Activated T-helper 17 cell treated with anti-CD3 and anti-CD28 coated beads, Interleukin-2, amount 50 U/mL, for 72 hours (primary cell): ENCODE measurements at regions not wholly inside any gene's neighbourhood (a gene's known extent, or its start where the extent isn't known, plus 50 kb on each side); places are given as distances from the start of the nearest gene placed in this dataset.

Source experiments
- ATAC-seq: fragments of 150-1000 bp; cut with Tn5 transposase; replicated peaks from 2 replicates; pipeline ENCODE4 v1.10.0; 2021; ENCODE audit warnings: mild to moderate bottlenecking, moderate library complexity
- H3K27ac Mint-ChIP-seq: one replicate; pipeline ENCODE4 v1.8.0; 2022; ENCODE audit warnings: mixed read lengths
- H3K27me3 Mint-ChIP-seq: one replicate; pipeline ENCODE4 v1.8.0; 2022; ENCODE audit warnings: mixed read lengths
- H3K36me3 Mint-ChIP-seq: one replicate; pipeline ENCODE4 v1.8.0; 2022; ENCODE audit warnings: low read depth, mild to moderate bottlenecking, mixed read lengths
- H3K4me1 Mint-ChIP-seq: one replicate; pipeline ENCODE4 v1.8.0; 2022; ENCODE audit warnings: mixed read lengths
- H3K4me3 Mint-ChIP-seq: one replicate; pipeline ENCODE4 v1.8.0; 2022; ENCODE audit warnings: mild to moderate bottlenecking, mixed read lengths
- H3K9me3 Mint-ChIP-seq: one replicate; pipeline ENCODE4 v1.8.0; 2022; ENCODE audit warnings: mixed read lengths

DNA sequence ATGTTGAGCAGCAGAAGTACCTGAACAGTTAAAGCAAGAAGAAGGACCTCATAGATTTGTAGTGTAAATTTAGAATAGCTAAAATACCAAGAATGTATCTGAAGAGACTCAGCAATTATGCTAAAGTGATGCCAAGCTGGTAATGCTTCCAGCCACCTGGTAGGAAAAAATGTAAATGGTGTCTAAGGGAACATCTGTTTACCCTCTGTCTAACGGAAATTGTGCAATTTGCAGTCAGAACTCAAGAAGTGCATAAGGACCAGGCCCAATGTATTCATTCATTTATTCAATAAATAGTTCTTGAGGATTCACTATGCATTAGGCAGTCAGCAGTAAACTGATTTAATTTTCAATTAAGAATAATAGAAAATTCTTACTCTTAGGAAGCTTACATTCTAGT lies 116.0 kb upstream of the ADGRL4 start:
- H3K9me3 Mint-ChIP-seq, result no peaks in the 10 kb centered on the region
- H3K4me3 Mint-ChIP-seq, result no peak overlapping the region
- H3K4me1 Mint-ChIP-seq, result no peaks in the 10 kb centered on the region
- no peak for ATAC-seq
- H3K27ac Mint-ChIP-seq, result no peak overlapping the region
- H3K27me3 Mint-ChIP-seq, result no peaks in the 10 kb centered on the region
- no peaks in the 10 kb centered on the region for H3K36me3 Mint-ChIP-seq

DNA sequence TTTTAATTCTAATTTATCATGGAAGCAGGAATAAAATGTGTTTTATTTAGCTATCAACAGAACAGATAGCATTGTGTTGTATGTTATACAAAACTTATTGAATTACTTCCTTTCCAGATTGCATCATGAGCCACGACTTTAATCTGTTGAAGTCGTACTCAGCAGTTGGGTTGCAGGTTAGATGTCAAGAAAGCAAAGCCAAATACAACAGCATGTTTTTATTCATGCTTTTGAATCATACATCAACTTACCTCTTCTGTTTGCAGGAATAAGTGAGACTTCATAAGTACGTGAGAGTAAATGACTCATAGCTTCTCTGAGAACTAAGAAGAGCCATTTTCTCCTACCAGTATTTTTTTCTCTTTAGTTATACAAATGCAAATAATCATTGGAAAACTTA lies 110.8 kb upstream of the ADGRL4 start:
- no peak for ATAC-seq
- no peak overlapping the region for H3K27ac Mint-ChIP-seq
- H3K9me3 Mint-ChIP-seq, result no peaks in the 10 kb centered on the region
- H3K27me3 Mint-ChIP-seq, result no peaks in the 10 kb centered on the region
- no peaks in the 10 kb centered on the region for H3K4me1 Mint-ChIP-seq
- no peaks in the 10 kb centered on the region for H3K36me3 Mint-ChIP-seq
- H3K4me3 Mint-ChIP-seq, result no peak overlapping the region

DNA sequence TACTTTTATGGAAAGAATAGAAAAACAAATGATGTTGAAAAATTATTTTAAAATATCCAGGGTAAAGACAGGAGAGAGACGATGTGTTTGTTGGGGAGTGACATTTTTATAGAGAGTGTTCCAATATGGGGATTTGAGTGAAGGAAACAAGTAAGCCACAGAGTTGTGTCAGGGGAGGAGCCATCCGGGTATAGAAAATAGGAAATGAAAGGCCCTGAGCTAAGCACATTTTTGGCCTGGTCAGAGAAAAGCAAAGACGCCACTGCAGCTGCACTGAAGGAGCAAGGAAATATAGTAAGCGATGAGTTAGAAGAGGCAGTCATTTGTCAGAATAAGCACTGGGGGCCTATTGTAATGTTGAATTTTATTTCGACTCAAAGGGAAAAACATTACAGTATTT lies 107.3 kb upstream of the ADGRL4 start:
- H3K27ac Mint-ChIP-seq, result no peak overlapping the region
- no peak for ATAC-seq
- H3K36me3 Mint-ChIP-seq, result no peaks in the 10 kb centered on the region
- H3K9me3 Mint-ChIP-seq, result no peaks in the 10 kb centered on the region
- H3K4me1 Mint-ChIP-seq, result no peaks in the 10 kb centered on the region
- H3K27me3 Mint-ChIP-seq, result no peaks in the 10 kb centered on the region
- no peak overlapping the region for H3K4me3 Mint-ChIP-seq

DNA sequence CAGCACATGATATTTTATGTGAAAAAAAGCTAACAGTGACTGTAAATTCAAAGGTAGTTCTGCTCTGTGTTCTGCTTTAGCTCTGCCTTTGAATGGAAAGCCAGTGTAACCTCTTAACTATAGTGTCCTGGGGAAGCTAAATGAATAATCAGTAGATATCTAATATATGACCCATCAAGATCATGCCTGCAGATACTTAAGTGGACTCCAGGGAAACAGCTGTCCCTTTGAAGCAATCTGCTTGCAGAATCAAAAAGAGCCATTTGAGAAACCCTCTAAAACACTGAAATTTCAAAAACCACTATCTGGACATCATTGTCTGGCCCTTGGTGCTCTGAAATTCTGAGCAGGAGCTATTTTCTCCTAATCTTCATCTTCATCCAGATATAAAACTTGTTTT lies 104.2 kb upstream of the ADGRL4 start:
- Mint-ChIP-seq H3K27ac (no peak overlapping the region), H3K36me3 (no peaks in the 10 kb centered on the region), H3K4me3 (no peak overlapping the region), H3K27me3 (no peaks in the 10 kb centered on the region), H3K4me1 (no peaks in the 10 kb centered on the region), H3K9me3 (peaks cover 11% of the 10 kb centered on the region)
- no peak for ATAC-seq

DNA sequence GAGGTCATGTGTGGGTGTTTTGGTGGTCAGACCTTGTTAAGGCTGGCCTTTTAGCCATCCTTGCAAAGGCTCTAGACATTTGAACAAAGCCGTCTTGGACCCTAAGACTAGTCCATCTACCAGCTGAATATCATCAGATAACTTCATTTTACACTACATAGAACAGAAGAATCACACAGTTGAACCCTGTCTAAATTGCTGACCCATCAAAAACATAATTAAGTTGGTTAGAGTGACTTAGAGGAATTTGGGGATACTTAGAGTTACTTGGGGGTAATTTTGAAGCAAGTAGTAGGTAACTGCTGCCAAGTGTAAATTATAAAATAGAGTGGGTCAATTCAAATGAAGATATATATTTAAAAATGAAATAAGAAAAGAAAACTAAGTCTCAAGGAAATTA lies 102.9 kb upstream of the ADGRL4 start:
- no peaks in the 10 kb centered on the region for H3K36me3 Mint-ChIP-seq
- no peak overlapping the region for H3K4me3 Mint-ChIP-seq
- no peak for ATAC-seq
- no peaks in the 10 kb centered on the region for H3K4me1 Mint-ChIP-seq
- H3K9me3 Mint-ChIP-seq, result peaks cover 16% of the 10 kb centered on the region
- no peaks in the 10 kb centered on the region for H3K27me3 Mint-ChIP-seq
- no peak overlapping the region for H3K27ac Mint-ChIP-seq

DNA sequence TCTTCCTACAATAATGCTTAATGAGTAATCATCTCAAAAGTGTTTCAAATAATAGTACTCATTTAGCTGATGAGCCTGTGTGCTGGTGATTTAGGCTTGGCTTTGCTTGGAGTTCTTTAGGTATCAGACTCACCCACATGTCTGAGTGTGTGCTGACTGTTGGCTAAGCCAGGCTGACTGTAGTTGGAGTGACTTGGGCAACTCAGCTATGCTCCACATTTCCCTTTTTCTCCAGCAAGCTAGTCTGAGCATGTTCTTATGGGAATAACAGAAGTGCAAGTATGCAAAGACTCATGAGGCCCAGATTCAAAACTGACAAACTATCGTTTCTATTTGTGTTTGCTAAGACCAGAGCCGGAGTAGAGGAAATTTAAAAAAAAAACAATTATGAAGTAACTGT lies 99.0 kb upstream of the ADGRL4 start:
- H3K27ac Mint-ChIP-seq, result no peak overlapping the region
- H3K36me3 Mint-ChIP-seq, result no peaks in the 10 kb centered on the region
- no peak for ATAC-seq
- H3K4me1 Mint-ChIP-seq, result no peaks in the 10 kb centered on the region
- no peak overlapping the region for H3K4me3 Mint-ChIP-seq
- peaks cover 16% of the 10 kb centered on the region for H3K9me3 Mint-ChIP-seq
- no peaks in the 10 kb centered on the region for H3K27me3 Mint-ChIP-seq

DNA sequence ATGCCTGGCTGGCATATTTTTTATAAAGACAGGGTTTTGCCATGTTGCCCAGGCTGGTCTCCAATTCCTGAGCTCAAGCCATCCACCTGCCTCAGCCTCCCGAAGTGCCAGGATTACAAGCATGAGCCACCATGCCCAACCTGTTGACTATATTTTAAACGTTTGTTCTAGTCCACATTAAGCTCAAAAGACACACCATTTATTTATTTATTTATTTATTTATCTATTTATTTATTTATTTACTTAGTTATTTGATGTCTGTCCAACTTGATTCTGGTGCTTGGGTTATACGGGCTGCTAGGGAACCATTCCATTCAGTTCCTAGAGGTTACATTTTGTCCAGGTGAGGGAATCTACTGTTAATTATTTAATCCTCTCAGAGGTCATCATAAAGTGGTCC lies 98.1 kb upstream of the ADGRL4 start:
- no peak for ATAC-seq
- H3K27ac Mint-ChIP-seq, result no peak overlapping the region
- no peaks in the 10 kb centered on the region for H3K36me3 Mint-ChIP-seq

DNA sequence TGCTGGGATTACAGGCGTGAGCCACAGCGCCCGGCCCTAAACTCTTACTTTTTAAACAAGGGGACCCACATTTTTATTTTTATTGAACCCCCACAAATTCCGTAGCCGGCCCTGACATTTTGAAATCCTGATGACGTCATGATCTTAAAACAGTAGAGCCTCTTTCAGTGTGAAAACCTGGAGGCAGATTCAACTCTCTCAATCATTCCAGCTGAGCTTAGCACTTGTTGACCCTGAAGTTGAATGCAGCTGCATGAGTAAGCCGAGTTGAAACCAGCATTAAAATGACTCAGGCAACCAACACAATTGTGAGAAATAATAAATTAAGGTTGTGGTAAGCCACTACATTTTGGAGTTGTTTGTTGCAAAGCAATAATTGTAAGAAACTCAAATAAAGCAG lies 93.9 kb upstream of the ADGRL4 start:
- Mint-ChIP-seq H3K36me3 (no peaks in the 10 kb centered on the region), H3K4me3 (no peak overlapping the region), H3K27me3 (no peaks in the 10 kb centered on the region), H3K9me3 (peaks cover 9% of the 10 kb centered on the region), H3K4me1 (no peaks in the 10 kb centered on the region), H3K27ac (no peak overlapping the region)
- ATAC-seq, result no peak

More for the DNA sequence above, 98.1 kb upstream of the ADGRL4 start:
- no peaks in the 10 kb centered on the region for H3K4me1 Mint-ChIP-seq
- no peaks in the 10 kb centered on the region for H3K27me3 Mint-ChIP-seq
- peaks cover 16% of the 10 kb centered on the region for H3K9me3 Mint-ChIP-seq
- no peak overlapping the region for H3K4me3 Mint-ChIP-seq

DNA sequence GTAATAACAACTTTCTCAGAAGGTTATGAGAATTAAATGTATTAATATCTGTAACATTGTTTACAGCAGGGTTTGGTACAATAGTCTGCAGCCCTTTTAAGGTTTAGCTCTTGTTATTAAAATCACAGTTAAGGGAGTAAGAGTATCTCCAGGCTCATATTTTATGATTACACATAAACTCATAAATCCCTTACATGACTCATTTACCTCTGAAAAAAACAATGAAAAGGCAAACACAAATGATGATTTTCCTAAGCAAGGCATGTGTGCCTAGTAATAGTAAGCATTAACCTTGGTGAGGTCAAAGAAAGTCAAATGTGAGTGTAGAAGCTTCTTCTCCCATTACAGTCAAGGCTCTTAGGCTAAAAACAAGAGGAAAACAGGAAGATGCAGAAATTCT lies 84.5 kb upstream of the ADGRL4 start:
- H3K36me3 Mint-ChIP-seq, result no peaks in the 10 kb centered on the region
- H3K27ac Mint-ChIP-seq, result no peak overlapping the region
- no peak for ATAC-seq
- no peak overlapping the region for H3K4me3 Mint-ChIP-seq
- H3K9me3 Mint-ChIP-seq, result no peaks in the 10 kb centered on the region
- H3K4me1 Mint-ChIP-seq, result no peaks in the 10 kb centered on the region
- no peaks in the 10 kb centered on the region for H3K27me3 Mint-ChIP-seq

DNA sequence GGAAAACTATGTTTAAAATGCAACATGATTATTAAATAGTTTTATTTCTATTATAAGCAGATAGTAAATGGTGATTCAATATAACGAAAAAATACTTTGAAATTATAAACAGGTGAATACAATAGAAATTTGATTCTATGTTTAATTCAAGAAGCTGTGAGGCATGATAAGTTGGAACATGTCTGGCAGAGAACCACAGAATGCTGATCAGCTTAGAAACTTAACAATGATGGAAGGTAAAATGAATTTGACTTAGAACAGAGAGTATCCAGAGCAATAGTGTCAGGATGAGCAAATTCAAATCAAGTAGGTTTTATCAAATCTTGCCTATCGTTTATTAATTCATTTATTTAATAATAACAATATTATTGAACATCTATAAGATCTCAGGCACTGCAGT lies 83.4 kb upstream of the ADGRL4 start:
- Mint-ChIP-seq H3K4me3 (no peak overlapping the region), H3K4me1 (no peaks in the 10 kb centered on the region), H3K27me3 (no peaks in the 10 kb centered on the region), H3K9me3 (no peaks in the 10 kb centered on the region), H3K36me3 (no peaks in the 10 kb centered on the region), H3K27ac (no peak overlapping the region)
- no peak for ATAC-seq

DNA sequence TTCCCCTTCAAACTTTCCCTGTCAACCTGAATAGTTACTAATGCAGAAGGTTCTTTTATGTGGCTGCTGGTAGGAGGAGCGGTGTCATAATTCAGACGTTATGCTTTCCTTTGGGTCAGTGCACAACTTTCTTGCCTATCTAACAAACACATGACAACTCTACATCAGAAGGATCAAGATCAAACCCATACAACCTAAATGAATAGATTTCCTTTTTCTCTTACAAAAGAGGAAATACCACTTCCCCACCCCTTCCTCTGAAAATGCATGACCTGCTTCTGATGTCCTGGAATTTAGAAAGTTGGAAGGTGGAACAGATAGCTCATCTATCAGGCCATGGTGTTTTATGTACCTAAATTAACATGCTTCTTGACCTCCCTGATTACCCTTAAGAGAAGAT lies 75.7 kb upstream of the ADGRL4 start:
- Mint-ChIP-seq H3K4me1 (no peaks in the 10 kb centered on the region), H3K9me3 (no peaks in the 10 kb centered on the region), H3K36me3 (no peaks in the 10 kb centered on the region), H3K27me3 (no peaks in the 10 kb centered on the region), H3K27ac (no peak overlapping the region), H3K4me3 (no peak overlapping the region)
- ATAC-seq, result no peak

DNA sequence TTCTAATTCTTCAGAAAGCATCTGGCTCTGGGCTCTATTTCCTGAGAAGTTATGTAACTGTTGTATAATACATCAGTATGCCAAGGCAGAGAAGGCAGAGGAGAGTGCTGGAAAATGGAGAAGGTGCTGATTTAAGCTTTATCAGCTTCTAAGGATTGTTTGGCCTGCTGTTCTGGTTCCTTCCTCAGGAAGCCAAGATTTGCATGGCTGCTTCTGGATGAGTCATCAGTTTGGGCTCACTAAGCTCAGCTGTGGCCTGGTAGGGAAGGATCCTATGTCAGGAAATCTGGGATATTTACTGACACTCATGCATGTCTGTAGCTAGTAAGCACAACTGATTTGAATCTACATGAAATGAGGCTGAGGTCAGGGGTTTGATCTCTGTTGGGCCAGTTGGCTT lies 73.2 kb upstream of the ADGRL4 start:
- Mint-ChIP-seq H3K27ac (no peak overlapping the region), H3K4me1 (no peaks in the 10 kb centered on the region), H3K27me3 (no peaks in the 10 kb centered on the region), H3K9me3 (peaks cover 3% of the 10 kb centered on the region), H3K36me3 (no peaks in the 10 kb centered on the region), H3K4me3 (no peak overlapping the region)
- no peak for ATAC-seq

DNA sequence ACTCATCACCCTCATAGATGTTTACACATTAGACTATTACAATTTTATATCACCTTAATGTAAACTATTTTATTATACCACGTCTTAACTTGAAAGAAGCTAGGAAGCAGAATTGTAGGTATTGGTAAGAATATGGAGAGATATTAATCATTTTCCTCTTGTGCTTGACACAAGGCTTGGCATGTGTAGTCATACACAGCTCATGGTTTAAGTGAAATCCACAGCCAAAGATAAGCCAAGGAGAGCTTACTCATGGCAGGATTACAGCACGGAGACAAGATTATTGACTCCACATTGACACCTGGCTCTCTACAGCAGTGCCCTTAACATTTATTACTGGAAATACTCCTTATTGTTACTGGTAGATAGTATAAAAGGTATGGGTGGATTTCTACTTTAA lies 68.4 kb upstream of the ADGRL4 start:
- no peak for ATAC-seq
- Mint-ChIP-seq H3K9me3 (peaks cover 10% of the 10 kb centered on the region), H3K27me3 (no peaks in the 10 kb centered on the region), H3K4me1 (no peaks in the 10 kb centered on the region), H3K36me3 (no peaks in the 10 kb centered on the region), H3K27ac (no peak overlapping the region), H3K4me3 (no peak overlapping the region)

DNA sequence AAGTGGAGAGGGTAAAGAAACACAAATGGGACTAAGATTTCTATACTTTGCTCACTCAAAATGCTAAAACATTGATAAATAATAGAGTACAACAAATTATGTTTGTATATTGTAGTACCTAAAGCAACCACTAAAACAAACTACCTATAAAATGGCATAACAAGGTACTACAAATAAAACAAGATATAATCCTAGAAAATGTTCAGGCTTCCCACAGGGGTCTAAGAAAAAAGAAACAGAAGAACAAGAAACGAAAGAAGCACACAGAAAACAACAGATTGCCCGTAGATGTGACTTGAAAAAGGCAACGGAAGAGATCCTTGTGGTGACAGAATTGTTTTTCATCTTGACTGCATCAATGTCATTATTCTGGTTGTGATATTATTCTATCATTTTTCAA lies 63.3 kb upstream of the ADGRL4 start:
- Mint-ChIP-seq H3K36me3 (no peaks in the 10 kb centered on the region), H3K4me3 (no peak overlapping the region), H3K27me3 (no peaks in the 10 kb centered on the region), H3K4me1 (no peaks in the 10 kb centered on the region), H3K27ac (no peak overlapping the region), H3K9me3 (peaks cover 10% of the 10 kb centered on the region)
- ATAC-seq, result no peak

DNA sequence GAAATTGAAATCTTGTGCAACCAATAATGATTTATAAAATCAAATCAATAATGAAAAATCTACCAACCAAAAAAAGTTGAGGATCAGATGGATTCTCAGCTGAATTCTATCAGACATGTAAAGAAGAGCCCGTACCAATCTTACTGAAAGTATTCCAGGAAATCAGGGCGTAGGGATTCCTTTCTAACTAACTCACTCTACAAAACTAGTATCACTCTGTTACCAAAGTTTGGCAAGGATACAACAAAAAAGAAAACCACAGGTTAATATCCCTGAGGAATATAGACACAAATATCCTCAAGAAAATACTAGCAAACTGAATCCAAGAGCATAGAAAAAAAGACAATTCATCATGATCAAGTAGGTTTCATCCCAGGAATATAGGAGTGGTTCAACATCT lies 52.8 kb upstream of the ADGRL4 start:
- Mint-ChIP-seq H3K4me1 (no peaks in the 10 kb centered on the region), H3K4me3 (no peak overlapping the region), H3K9me3 (peaks cover 4% of the 10 kb centered on the region), H3K27ac (no peak overlapping the region), H3K36me3 (no peaks in the 10 kb centered on the region), H3K27me3 (no peaks in the 10 kb centered on the region)
- ATAC-seq, result no peak
